ENCODE measurements at regions not wholly inside any gene's neighbourhood (a gene's known extent, or its start where the extent isn't known, plus 50 kb on each side); places are given as distances from the start of the nearest gene placed in this dataset.
"Not testable (repeated sequence)": the region's sequence is repeated elsewhere in the genome, so short reads cannot be mapped to it uniquely, and the experiment has no call there.

DNA sequence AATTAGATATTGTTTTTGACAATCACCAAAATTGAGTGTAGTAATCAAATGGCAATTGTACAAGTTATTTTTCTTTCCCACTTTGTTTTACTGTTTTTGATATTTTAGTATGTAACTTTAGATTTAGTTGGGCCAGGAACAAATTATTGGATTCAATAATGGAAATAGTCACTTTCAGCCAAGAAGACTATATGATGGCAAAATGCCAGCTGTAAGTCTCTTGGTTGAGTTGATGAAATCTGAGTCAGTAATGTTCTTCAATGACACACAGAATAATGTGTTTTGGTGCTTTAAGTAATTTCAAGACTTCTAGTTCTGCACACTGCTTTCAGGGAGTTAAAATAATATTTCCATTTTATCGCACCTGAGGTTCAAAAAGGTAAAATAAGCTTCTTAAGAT is 2022.0 kb upstream of the CELF4 start:
- DNase-seq (ENCODE audit: low spot score in 2 of 2) = no peak
- intact Hi-C loops (cut with DNase I; ENCODE audit: low total_unique reads) = no loop called here
- H3K4me1 ChIP-seq = no peaks in the 10 kb centered on the region

DNA sequence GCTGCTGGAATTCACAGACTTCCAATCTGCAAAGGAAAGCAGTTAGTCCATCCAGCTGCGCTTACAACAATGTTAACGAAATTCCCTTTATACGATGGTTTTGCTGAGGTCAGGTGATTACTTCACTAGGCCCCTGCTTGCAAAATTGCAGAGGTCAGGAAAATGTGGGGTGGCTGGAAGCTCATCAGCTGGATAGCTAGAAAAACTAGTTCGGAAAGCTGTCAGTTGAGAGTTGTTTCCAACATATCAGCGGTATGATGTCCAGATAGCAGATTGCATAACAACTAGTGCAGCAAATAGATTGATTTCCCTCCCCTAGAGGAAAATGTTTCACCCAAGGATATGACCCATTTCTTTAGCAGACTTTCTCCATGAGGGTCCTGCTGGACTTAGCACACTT is 2021.1 kb upstream of the CELF4 start:
- TF ChIP-seq POLR2A (IDR thresholded peaks at IDR 0.05) (no peak), POLR2AphosphoS5 (IDR thresholded peaks at IDR 0.05) (no peak), CTCF (IDR thresholded peaks at IDR 0.05) (no peak)
- Histone ChIP-seq H3K9me3 (no peaks in the 10 kb centered on the region), H3K4me3 (no peak overlapping the region), H3K4me1 (no peaks in the 10 kb centered on the region), H3K27me3 (no peaks in the 10 kb centered on the region), H3K36me3 (no peaks in the 10 kb centered on the region), H3K27ac (no peak overlapping the region)
- DNase-seq (ENCODE audit: low spot score in 2 of 2) = no peak
- intact Hi-C loops (cut with DNase I; ENCODE audit: low total_unique reads) = no loop called here

More for the DNA sequence above, 2022.0 kb upstream of the CELF4 start:
- Histone ChIP-seq H3K9me3 (no peaks in the 10 kb centered on the region), H3K27ac (no peak overlapping the region), H3K36me3 (no peaks in the 10 kb centered on the region), H3K27me3 (no peaks in the 10 kb centered on the region), H3K4me3 (no peak overlapping the region)
- no peak for TF ChIP-seq CTCF (IDR thresholded peaks at IDR 0.05)
- TF ChIP-seq POLR2A (IDR thresholded peaks at IDR 0.05) = no peak
- no peak for TF ChIP-seq POLR2AphosphoS5 (IDR thresholded peaks at IDR 0.05)

DNA sequence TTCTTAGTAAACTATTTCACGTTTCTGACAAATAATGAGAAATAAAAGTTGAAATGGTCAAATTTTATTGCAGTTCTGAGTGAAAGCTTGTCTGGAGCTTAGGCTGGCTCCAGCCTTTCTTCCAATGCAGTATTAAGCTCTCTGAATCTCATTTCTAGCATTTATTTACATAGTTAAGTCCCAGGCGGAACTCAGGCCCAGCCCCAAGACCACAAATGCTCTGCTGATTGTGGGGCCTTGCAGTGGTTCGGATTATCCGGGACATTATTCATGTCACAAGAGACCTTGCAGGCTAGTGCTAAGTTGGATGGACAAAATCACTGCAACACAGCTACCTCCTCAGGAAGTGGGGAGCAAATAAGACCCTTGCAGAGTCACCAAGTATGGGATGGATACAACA is 2009.3 kb upstream of the CELF4 start:
- TF ChIP-seq CTCF (IDR thresholded peaks at IDR 0.05) (no peak), POLR2A (IDR thresholded peaks at IDR 0.05) (no peak), POLR2AphosphoS5 (IDR thresholded peaks at IDR 0.05) (no peak)
- intact Hi-C loops (cut with DNase I; ENCODE audit: low total_unique reads) = no loop called here

DNA sequence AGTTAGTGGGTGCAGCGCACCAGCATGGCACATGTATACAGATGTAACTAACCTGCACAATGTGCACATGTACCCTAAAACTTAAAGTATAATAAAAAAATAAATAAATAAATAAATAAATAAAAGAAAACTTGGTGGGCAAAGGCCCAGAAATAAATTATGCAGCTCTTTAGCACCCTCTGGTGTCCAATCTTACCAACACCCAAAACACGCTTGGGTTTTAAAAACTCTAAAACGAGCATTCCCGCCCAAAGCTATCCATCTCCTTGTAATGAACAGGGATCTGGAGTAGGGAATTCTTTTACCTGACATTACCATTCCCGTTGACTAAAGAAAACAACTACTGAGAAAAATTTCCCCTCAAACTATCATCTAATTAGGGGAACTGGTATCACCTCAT is 2005.9 kb upstream of the CELF4 start:
- DNase-seq (ENCODE audit: low spot score in 2 of 2) = no peak
- TF ChIP-seq CTCF (IDR thresholded peaks at IDR 0.05) (peak in 1 of 3 donors; percentile 12), POLR2AphosphoS5 (IDR thresholded peaks at IDR 0.05) (no peak)
- Histone ChIP-seq H3K27me3 (no peaks in the 10 kb centered on the region), H3K27ac (no peak overlapping the region), H3K36me3 (no peaks in the 10 kb centered on the region), H3K4me3 (no peak overlapping the region), H3K4me1 (no peaks in the 10 kb centered on the region), H3K9me3 (no peaks in the 10 kb centered on the region)
- intact Hi-C loops (cut with DNase I; ENCODE audit: low total_unique reads) = no loop called here

More for the DNA sequence above, 2009.3 kb upstream of the CELF4 start:
- no peaks in the 10 kb centered on the region for H3K36me3 ChIP-seq
- no peaks in the 10 kb centered on the region for H3K4me1 ChIP-seq
- no peaks in the 10 kb centered on the region for H3K9me3 ChIP-seq
- no peak overlapping the region for H3K4me3 ChIP-seq
- no peak for DNase-seq (ENCODE audit: low spot score in 2 of 2)
- H3K27me3 ChIP-seq = no peaks in the 10 kb centered on the region
- no peak overlapping the region for H3K27ac ChIP-seq

DNA sequence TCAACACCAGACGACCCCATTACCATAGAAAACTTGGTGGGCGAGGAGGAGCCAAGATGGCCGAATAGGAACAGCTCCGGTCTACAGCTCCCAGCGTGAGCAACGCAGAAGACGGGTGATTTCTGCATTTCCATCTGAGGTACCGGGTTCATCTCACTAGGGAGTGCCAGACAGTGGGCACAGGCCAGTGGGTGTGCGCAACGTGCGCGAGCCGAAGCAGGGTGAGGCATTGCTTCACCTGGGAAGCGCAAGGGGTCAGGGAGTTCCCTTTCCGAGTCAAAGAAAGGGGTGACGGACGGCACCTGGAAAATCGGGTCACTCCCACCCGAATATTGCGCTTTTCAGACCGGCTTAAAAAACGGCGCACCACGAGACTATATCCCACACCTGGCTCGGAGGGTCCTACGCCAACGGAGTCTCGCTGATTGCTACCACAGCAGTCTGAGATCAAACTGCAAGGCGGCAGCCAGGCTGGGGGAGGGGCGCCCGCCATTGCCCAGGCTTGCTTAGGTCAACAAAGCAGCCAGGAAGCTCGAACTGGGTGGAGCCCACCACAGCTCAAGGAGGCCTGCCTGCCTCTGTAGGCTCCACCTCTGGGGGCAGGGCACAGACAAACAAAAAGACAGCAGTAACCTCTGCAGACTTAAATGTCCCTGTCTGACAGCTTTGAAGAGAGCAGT is 2000.1 kb upstream of the CELF4 start:
- H3K27ac ChIP-seq; H3K27me3 ChIP-seq; DNase-seq (ENCODE audit: low spot score in 2 of 2); H3K36me3 ChIP-seq; H3K4me3 ChIP-seq; intact Hi-C loops (cut with DNase I; ENCODE audit: low total_unique reads); H3K4me1 ChIP-seq; H3K9me3 ChIP-seq: not testable (repeated sequence)

GRCh38 chr18:39564716-39565115 is 1999.1 kb upstream of the CELF4 start:
- no peaks in the 10 kb centered on the region for H3K4me1 ChIP-seq
- intact Hi-C loops (cut with DNase I; ENCODE audit: low total_unique reads) = no loop called here
- no peak for DNase-seq (ENCODE audit: low spot score in 2 of 2)
- no peaks in the 10 kb centered on the region for H3K36me3 ChIP-seq
- no peak for TF ChIP-seq CTCF (IDR thresholded peaks at IDR 0.05)
- no peak for TF ChIP-seq POLR2AphosphoS5 (IDR thresholded peaks at IDR 0.05)
- TF ChIP-seq POLR2A (IDR thresholded peaks at IDR 0.05) = no peak
- no peaks in the 10 kb centered on the region for H3K9me3 ChIP-seq
- no peaks in the 10 kb centered on the region for H3K27me3 ChIP-seq
- no peak overlapping the region for H3K27ac ChIP-seq
- H3K4me3 ChIP-seq = no peak overlapping the region
